ENCODE measurements at regions not wholly inside any gene's neighbourhood (a gene's known extent, or its start where the extent isn't known, plus 50 kb on each side); places are given as distances from the start of the nearest gene placed in this dataset.
A peak's percentile ranks its signal among the peaks of the same experiment; 100 is the strongest.
"Not testable (repeated sequence)": the region's sequence is repeated elsewhere in the genome, so short reads cannot be mapped to it uniquely, and the experiment has no call there.

GRCh38 chr5:85549836-85550599 lies 1067.7 kb upstream of the COX7C start:
- no peak for DNase-seq

GRCh38 chr5:85556464-85556863 lies 1061.3 kb upstream of the COX7C start:
- no peak for DNase-seq

- DNase-seq, result no peak
These were observed 1041.1 kb upstream of the COX7C start for GRCh38 chr5:85576666-85577065.

GRCh38 chr5:85587806-85588205 lies 1029.9 kb upstream of the COX7C start:
- not testable (repeated sequence) for DNase-seq

GRCh38 chr5:85588268-85588667 lies 1029.5 kb upstream of the COX7C start:
- DNase-seq, result not testable (repeated sequence)

GRCh38 chr5:85590764-85591163 lies 1027.0 kb upstream of the COX7C start:
- DNase-seq, result no peak

GRCh38 chr5:85591311-85591710 lies 1026.4 kb upstream of the COX7C start:
- DNase-seq, result no peak

GRCh38 chr5:85602843-85603242 lies 1014.9 kb upstream of the COX7C start:
- DNase-seq, result no peak

- no peak for DNase-seq
These were observed 1013.4 kb upstream of the COX7C start for GRCh38 chr5:85604378-85604777.

GRCh38 chr5:85604786-85605185 lies 1013.0 kb upstream of the COX7C start:
- no peak for DNase-seq

GRCh38 chr5:85605381-85605780 lies 1012.4 kb upstream of the COX7C start:
- no peak for DNase-seq

GRCh38 chr5:85614489-85614888 lies 1003.3 kb upstream of the COX7C start:
- no peak for DNase-seq

- no peak for DNase-seq
These were observed 996.1 kb upstream of the COX7C start for GRCh38 chr5:85621668-85622067.

GRCh38 chr5:85628153-85628552 lies 989.6 kb upstream of the COX7C start:
- no peak for DNase-seq

- peak; percentile 0 for DNase-seq
These were observed 979.1 kb upstream of the COX7C start for GRCh38 chr5:85638495-85639125.

- DNase-seq, result no peak
These were observed 971.7 kb upstream of the COX7C start for GRCh38 chr5:85646036-85646435.

- no peak for DNase-seq
These were observed 971.1 kb upstream of the COX7C start for GRCh38 chr5:85646641-85647040.

GRCh38 chr5:85647349-85648127 lies 970.2 kb upstream of the COX7C start:
- DNase-seq, result no peak

GRCh38 chr5:85648495-85648894 lies 969.2 kb upstream of the COX7C start:
- no peak for DNase-seq

- DNase-seq, result no peak
These were observed 966.0 kb upstream of the COX7C start for GRCh38 chr5:85651731-85652130.

- DNase-seq, result not testable (repeated sequence)
These were observed 963.6 kb upstream of the COX7C start for GRCh38 chr5:85654144-85654543.

- DNase-seq, result no peak
These were observed 961.7 kb upstream of the COX7C start for GRCh38 chr5:85656050-85656449.

GRCh38 chr5:85657328-85657727 lies 960.4 kb upstream of the COX7C start:
- not testable (repeated sequence) for DNase-seq
